NCI-H1105 treated with DMSO at 0.1 percent for 48 hours (cell line): ENCODE measurements at regions not wholly inside any gene's neighbourhood (a gene's known extent, or its start where the extent isn't known, plus 50 kb on each side); places are given as distances from the start of the nearest gene placed in this dataset.

Source experiments
- DNase-seq: peaks from one replicate; lab custom pipeline; 2025; lab: John Stamatoyannopoulos, UW

- no peak for DNase-seq
These were observed 102.0 kb upstream of the ARID2 start for GRCh38 chr12:45627407-45628069.

- DNase-seq: no peak
These were observed 100.2 kb upstream of the ARID2 start for GRCh38 chr12:45629292-45629691.

DNA sequence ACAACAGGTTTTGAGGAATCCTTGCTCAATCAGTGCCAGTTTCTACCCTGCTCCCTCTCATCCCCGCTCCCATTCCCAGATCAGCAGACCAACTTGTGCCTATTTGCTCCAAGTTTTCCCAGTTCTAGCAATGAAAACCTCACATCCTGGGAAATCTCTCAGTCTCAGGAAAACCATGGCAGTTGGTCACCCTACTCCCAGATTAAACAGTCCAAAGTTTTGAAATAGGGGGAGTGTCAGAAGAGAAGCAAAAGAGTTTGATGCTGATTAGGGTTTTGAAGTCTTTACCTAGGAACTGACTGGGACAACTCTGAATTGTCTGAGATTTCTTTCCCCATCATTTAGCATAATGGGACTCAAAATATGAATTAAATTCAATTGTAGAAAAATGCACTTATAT, 95.8 kb upstream of the ARID2 start:
- no peak for DNase-seq

DNA sequence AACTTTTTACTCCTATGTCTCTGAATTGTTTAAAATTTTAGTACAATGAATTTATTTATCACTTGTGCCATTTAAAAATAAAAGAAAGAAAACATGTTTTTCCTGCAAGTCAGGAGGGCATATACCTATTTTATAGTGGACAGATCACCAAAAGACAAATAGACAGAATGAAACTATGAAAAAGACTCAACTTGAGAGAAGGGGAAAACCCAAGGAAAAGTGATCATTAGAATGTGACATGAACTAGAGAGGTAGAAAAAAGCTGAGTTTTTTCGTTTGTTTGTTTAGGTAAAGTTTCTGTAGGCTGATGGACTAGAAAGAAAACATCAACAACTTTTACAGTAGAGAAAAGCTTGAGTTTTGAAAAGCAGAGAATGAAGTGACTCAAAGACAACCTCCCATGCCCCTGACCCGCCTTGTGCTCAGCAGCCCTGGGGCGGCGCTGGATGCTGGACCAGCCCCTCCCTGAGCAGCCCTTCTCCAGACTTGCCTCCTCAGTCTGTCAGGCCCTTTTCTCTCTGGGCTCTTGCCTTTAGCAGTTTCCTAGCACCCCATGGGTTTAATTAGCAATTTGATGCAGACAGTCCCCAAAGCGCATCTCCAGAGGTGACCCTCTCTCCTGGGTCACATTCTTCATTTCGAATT, 95.1 kb upstream of the ARID2 start:
- no peak for DNase-seq

DNA sequence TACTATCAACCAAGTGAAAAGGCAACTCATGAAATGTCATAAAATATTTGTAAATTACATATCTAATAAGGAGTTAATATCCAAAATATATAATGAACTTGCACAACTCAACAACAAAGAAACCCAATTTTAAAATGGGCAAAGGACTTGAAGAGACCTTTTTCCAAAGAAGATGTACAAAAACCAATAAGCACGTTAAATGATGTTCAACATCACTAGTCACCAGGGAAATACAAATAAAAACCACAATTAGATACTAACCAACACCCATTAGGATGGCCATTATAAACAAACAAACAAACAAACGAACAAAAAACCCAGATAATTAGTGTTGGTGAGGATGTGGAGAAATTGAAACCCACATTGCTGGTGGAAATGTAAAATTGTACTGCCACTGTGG, 92.3 kb upstream of the ARID2 start:
- no peak for DNase-seq

GRCh38 chr12:45637706-45638105, 91.8 kb upstream of the ARID2 start:
- no peak for DNase-seq

GRCh38 chr12:45638386-45638785, 91.1 kb upstream of the ARID2 start:
- DNase-seq: no peak

DNA sequence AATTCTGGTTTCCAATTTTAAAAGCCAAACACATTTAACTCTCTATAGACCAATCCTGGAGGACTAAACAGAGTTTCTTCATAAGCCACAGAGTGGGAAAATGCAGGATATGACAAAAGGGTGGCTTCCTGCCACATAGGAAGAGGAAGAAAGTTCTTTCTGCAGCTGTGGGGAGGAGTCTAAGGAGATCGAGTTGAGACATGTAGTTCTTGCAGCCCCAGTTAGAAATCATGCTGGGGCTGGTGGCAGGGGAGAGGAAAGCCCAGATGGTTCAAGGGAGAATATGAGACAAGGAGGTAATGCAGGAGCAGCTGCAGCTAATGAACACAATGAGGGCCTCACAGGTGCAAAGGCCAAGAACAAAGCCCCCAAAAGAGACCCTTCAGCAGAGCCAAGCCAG, 85.0 kb upstream of the ARID2 start:
- no peak for DNase-seq

DNA sequence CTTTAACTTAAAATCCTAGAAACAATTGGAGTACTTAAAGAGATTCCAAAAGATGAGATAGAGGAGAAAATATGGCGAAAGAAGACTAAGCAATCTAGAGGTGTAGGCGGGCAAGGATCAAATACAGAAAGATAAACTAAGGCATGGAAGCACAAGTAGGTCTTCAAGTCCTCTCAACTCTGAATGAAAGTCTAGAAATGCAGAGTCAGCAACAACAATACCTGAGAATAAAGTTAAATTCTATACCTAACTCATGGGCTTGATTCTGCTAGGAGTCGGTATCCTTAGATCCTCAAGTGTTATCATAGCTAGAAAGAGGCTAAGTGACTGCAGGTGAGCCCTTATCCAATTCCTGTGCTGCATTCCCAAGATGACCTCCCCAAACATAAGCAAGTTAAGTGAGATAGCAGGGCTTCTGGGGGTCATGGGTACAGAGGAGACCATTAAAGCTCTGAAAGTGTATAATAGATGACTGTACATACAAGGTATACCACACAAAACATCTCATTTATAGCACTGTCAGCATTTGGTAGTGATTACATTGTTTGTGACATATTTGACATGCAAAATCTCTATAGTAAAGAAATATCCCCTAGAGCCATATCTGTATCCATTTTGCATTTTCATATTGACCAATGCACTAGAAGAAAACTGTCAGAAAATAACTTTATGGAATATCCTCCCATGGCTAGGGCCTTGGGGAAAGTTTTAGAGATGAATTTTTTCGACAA, 82.5 kb upstream of the ARID2 start:
- DNase-seq: no peak

DNA sequence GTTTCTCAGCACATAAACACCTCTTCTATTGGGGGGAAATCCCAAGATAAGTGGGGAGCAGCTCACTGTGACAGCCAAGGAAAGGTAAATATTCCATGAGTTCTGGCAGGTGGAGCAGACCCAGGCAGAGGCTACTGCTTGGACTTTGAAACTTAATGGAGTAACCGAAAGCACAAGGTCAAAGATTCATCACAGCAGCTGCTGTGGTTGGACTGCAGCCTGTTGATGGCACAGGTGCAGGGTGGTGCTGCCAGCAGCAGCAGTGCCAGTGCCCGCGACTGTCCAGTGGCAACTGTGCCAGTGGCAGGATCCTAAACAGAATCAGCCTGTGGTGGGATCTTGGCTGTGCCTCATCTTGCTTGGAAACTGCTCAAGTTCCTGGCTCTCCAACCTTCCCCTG, 81.4 kb upstream of the ARID2 start:
- no peak for DNase-seq

DNA sequence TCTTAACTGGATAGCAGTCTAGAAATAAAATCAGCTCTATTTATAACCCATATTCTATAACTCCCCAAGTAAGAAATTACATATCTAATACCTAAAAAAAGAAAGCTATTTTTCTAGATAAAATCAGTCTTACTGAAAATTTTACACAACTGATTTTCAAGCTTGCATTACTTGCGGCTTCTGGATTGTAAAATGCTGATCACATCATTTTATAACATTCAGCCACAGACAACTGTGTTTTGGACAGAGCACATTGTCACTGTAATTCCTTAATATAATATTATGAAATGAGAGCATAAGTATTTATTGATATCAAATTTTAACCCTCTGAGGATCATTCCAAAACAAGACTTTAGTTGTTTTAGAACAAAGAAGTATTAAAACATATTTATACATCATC, 78.5 kb upstream of the ARID2 start:
- DNase-seq: no peak

GRCh38 chr12:45654002-45654665, 75.4 kb upstream of the ARID2 start:
- no peak for DNase-seq

DNA sequence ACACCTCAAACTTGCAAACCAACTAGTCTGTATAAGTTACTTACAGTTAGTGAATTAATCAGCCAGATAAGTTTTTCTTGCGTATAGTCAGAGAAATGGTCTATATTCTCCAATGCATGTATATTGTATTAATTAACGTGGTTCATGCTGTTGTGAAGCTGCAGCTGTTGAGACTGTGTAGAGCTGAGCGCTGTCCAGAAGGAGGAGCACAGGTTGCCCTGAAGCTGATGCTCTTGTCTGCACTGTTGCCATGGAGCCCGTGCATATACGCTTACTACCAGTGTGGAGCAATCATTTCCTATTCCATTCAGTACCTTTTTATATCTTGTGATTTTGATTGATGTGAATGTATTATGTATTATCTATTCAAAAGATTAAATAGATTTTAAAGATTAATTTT, 74.3 kb upstream of the ARID2 start:
- no peak for DNase-seq

DNA sequence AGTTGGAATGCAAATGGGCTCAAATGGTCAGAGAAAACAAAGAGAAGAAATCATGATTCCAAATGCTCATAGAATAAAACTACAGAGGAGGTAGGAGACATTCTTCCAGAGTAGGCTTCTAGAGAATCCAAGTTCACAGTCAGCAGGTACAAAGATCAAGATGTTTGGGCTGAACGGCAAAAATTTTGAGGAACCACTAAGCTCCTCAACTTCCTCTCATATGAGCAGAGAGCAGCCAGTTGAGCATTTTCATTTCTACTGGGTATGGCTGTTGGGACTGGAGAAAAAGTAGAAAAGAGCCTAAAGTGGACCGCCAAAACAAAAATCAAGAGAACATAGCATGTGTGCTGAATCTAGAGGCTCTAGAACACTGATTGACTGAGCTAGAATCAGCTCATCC, 73.8 kb upstream of the ARID2 start:
- no peak for DNase-seq

DNA sequence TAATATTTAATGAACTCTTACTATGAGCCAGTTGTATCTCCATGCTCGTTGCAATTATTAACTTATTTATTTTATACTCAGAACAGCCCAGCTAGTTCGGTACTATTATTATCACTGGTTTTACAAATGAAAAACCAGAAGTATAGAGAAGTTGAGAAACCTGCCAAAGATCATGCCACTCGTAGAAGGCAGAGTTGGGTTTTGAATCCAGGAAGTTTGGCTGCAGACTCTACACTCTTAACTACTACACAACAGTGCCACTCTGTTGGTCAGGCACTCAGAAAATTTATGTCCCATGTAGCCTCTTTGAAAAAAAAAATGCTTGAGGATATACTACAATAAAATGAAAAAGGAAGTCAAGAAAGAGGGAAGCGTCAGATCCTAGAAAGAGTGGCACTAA, 71.5 kb upstream of the ARID2 start:
- no peak for DNase-seq

DNA sequence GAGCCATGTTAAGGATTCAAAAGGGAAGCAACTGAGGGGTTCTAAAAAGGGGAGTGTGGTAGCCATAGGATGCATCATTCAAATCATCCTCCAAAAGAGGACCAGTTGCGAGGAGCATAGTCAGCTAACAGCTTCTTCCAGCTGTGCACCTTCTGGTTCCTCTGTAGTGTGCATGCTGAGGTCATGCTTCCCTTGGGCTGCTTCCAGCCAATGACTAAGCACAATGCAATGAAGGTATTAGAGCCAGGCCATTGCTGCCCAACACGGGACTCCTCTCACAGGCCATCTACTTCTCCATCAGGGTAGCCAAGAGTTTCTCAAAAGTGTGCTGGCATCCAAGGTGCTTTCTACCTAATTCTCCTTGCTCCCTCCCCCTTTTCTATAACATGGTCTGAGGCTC, 69.2 kb upstream of the ARID2 start:
- no peak for DNase-seq

DNA sequence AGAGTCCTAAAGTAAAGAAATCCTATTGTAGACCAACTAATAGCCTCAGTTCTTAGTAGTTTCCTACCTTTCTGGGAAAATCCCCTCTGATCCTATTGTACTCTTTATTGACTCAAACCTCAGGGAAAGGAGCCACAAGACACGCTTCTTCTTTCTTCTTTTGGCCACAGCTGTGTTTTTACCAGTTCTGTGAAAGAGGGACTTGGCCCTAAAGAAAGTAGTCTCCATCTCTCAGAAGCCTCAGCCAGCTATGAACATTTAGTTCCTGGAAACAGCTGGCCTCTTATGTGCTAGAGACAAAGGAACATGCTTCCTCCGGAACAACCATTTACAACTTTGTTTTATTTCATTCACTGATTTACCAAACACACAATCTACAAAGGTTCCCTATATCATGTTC, 66.1 kb upstream of the ARID2 start:
- DNase-seq: no peak

GRCh38 chr12:45665941-45666340, 63.6 kb upstream of the ARID2 start:
- DNase-seq: no peak

GRCh38 chr12:45666396-45666795, 63.1 kb upstream of the ARID2 start:
- DNase-seq: no peak

DNA sequence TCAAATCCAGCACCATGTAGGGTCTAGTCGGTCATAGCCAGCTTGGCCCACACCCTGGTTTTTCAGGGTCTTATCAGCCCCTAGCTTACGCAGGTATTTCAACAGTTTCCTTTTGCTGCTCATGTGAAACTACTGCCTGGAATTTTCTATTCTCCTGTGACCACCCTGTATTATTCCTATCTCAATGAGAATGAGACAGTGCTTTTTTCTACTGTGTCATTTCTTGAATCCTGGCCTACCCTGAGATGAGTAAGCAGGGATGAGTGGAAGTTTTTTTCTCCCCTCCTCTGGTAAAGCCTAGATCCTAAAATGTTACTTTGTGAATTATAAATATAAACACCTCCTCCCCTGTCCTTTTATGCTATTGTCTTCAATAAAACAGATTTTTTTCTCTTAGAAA, 62.7 kb upstream of the ARID2 start:
- DNase-seq: no peak

GRCh38 chr12:45667761-45668160, 61.7 kb upstream of the ARID2 start:
- DNase-seq: no peak

DNA sequence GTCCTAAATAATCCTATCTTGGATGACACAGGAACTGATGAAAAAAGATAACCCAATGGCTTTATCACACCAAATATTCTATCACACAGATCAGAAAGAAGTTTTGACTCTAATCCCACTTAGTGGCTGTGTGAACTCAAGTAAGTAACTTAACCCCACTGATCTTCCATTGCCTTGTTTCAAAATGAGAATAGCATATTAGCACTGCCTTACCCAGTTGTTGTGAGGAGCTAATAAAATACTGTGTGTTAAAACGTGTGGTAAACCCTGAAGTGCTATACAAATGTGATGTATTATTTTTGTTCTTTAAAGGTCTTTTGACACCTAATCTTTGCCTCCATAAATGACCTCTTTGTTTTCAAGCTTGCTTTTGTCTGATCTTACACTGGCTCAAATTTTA, 60.9 kb upstream of the ARID2 start:
- DNase-seq: no peak

GRCh38 chr12:45669093-45669492, 60.4 kb upstream of the ARID2 start:
- no peak for DNase-seq
